Gastrocnemius medialis (tissue), 4 donors: ENCODE measurements at regions not wholly inside any gene's neighbourhood (a gene's known extent, or its start where the extent isn't known, plus 50 kb on each side); places are given as distances from the start of the nearest gene placed in this dataset.
"Not testable (repeated sequence)": the region's sequence is repeated elsewhere in the genome, so short reads cannot be mapped to it uniquely, and the experiment has no call there.

ENCODE experiments used
- ATAC-seq, 2 donors: fragments of 150-250 bp; one replicate each; pipeline ENCODE4 v1.9.1; 2016
- DNase-seq, 2 donors: peaks; one replicate each; pipeline ENCODE4 v3.0.0-alpha.2; 2019
- H3K27ac ChIP-seq, 4 donors: fragments of 200-600 bp; sonication (generic); 1 replicate in 1 of 4; 2 replicates in 3 of 4; pipeline ENCODE4 v1.5.1; 2016 to 2018; ENCODE audit warnings: mild to moderate bottlenecking in 2 of 4, moderate library complexity in 1 of 4
- H3K27me3 ChIP-seq, 3 donors: fragments of 200-600 bp; sonication (generic) in 2 of 3; 1 replicate in 1 of 3; 2 replicates in 2 of 3; pipeline versions ENCODE4 v1.5.1 to v1.6.0; 2016 to 2019; ENCODE audit warnings: mild to moderate bottlenecking in 1 of 3, moderate library complexity in 1 of 3
- H3K36me3 ChIP-seq, 2 donors: fragments of 200-600 bp; sonication (generic) in 1 of 2; one replicate each; pipeline ENCODE4 v1.5.1; 2017 to 2018
- H3K4me1 ChIP-seq, 2 donors: fragments of 200-600 bp; sonication (generic) in 1 of 2; one replicate each; pipeline ENCODE4 v1.5.1; 2016 to 2017; ENCODE audit warnings: mild to moderate bottlenecking in 2 of 2
- H3K4me3 ChIP-seq, 4 donors: fragments of 200-600 bp; sonication (generic) in 3 of 4; 1 replicate in 1 of 4; 2 replicates in 3 of 4; pipeline ENCODE4 v1.5.1; 2016 to 2019; ENCODE audit warnings: mild to moderate bottlenecking in 2 of 4
- H3K9me3 ChIP-seq, 3 donors: fragments of 200-600 bp; sonication (generic) in 2 of 3; 1 replicate in 1 of 3; 2 replicates in 2 of 3; pipeline ENCODE4 v1.5.1; 2016 to 2019
- POLR2A ChIP-seq, 2 donors: fragments of 450-650 bp; IDR thresholded peaks; one replicate each; pipeline ENCODE4 v1.6.1; 2017; ENCODE audit warnings: antibody characterized with exemption in 2 of 2, mild to moderate bottlenecking in 2 of 2, moderate library complexity in 2 of 2
- in situ Hi-C, 4 donors: fragments of 200-750 bp; cut with MboI; loops; one replicate each; pipeline versions ENCODE4 v1.15.0 to v1.8.0; 2017; ENCODE audit warnings: low sequenced_read_pairs in 4 of 4
- intact Hi-C: fragments of 100-400 bp; cut with DNase I; formaldehyde crosslinking; loops from one replicate; pipeline ENCODE4 v1.15.1; 2023; ENCODE audit warnings: low total_unique reads
- TF ChIP-seq, protein P1 (sequence below), 5 experiments: fragments of 450-650 bp in 3 of 5; fragments of 200-600 bp in 2 of 5; sonication (generic) in 2 of 5; IDR thresholded peaks in 4 of 5; conservative IDR thresholded peaks in 1 of 5; 1 replicate in 4 of 5; 2 replicates in 1 of 5; pipeline ENCODE4 v1.5.1; 2016 to 2019; ENCODE audit warnings: antibody characterized with exemption in 5 of 5, mild to moderate bottlenecking in 3 of 5, moderate library complexity in 3 of 5

DNA sequence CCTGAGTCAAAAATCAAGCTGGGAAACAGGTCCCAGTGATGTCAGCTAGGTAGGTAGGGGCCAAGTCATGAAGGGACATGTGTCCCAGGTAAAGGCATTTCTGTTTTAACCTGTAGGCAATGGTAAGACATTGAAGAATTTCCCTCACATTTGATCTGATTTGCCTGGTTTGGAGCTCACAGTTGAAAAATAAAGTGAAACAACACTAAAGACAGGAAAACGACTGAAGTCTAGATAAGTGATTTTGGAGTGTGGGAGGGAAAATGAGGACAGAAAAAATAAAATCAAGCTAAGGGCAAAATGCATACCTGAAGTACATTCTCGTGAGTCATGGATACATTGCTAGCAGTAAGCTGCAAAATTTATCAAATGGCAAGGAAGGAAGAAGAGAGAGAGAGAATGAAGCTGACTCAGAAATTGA, 169.9 kb downstream of the SKIDA1 start:
- H3K4me3 ChIP-seq, result no peak overlapping the region
- H3K27ac ChIP-seq, result no peak overlapping the region
- no peaks in the 10 kb centered on the region for H3K9me3 ChIP-seq
- H3K27me3 ChIP-seq, result no peaks in the 10 kb centered on the region
- intact Hi-C loops, result no loop called here
- H3K4me1 ChIP-seq, result no peaks in the 10 kb centered on the region
- in situ Hi-C loops, result no loop called here
- no peak for ATAC-seq
- no peaks in the 10 kb centered on the region for H3K36me3 ChIP-seq
- no peak for DNase-seq
- TF ChIP-seq, protein P1, sequence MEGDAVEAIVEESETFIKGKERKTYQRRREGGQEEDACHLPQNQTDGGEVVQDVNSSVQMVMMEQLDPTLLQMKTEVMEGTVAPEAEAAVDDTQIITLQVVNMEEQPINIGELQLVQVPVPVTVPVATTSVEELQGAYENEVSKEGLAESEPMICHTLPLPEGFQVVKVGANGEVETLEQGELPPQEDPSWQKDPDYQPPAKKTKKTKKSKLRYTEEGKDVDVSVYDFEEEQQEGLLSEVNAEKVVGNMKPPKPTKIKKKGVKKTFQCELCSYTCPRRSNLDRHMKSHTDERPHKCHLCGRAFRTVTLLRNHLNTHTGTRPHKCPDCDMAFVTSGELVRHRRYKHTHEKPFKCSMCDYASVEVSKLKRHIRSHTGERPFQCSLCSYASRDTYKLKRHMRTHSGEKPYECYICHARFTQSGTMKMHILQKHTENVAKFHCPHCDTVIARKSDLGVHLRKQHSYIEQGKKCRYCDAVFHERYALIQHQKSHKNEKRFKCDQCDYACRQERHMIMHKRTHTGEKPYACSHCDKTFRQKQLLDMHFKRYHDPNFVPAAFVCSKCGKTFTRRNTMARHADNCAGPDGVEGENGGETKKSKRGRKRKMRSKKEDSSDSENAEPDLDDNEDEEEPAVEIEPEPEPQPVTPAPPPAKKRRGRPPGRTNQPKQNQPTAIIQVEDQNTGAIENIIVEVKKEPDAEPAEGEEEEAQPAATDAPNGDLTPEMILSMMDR (IDR thresholded peaks at IDR 0.05 in 4 of 5, conservative IDR thresholded peaks at IDR 0.05 in 1 of 5), result no peak
- TF ChIP-seq POLR2A (IDR thresholded peaks at IDR 0.05), result no peak

DNA sequence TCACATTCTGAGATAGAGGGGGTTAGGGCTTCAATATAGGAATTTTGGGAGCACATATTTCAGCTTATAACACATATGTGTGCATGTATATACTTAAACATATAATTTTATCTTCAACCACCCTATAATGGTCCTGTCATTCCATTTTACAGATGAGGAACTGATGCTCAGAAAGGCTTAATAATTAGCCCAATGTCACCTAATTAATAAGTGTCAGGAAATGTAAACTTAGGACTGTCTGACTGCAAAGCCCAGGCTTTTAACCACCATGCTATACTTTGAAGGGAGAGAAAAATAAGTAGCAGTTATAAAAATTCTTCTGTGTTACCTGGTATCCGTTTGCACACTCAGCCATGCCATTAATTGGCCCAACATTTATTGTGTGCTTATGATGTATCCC, 172.6 kb downstream of the SKIDA1 start:
- ATAC-seq (no peak), DNase-seq (no peak)
- Histone ChIP-seq H3K4me1 (no peaks in the 10 kb centered on the region), H3K4me3 (no peak overlapping the region), H3K9me3 (no peaks in the 10 kb centered on the region), H3K27ac (no peak overlapping the region), H3K36me3 (no peaks in the 10 kb centered on the region), H3K27me3 (no peaks in the 10 kb centered on the region)
- TF ChIP-seq POLR2A (IDR thresholded peaks at IDR 0.05), result no peak
- TF ChIP-seq, protein P1 (IDR thresholded peaks at IDR 0.05 in 4 of 5, conservative IDR thresholded peaks at IDR 0.05 in 1 of 5), result no peak
- intact Hi-C loops, result no loop called here
- in situ Hi-C loops, result no loop called here

DNA sequence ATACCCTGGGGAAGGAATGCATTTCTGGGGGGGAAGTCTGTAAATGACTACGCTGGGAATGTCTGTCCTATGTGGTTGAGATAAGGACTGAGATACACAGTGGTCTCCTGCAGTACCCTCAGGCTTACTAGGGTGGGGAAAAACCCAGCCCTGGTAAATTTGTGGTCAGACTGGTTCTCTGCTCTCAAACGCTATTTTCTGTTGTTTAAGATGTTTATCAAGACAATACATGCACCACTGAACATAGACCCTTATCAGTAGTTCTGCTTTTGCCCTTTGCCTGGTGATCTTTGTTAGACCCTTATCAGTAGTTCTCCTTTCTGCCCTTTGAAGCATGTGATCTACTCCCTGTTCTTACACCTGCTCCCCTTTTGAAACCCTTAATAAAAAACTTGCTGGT, 173.9 kb downstream of the SKIDA1 start:
- H3K27ac ChIP-seq, H3K9me3 ChIP-seq, H3K27me3 ChIP-seq, DNase-seq, H3K4me3 ChIP-seq, H3K4me1 ChIP-seq, in situ Hi-C loops, H3K36me3 ChIP-seq, ATAC-seq, intact Hi-C loops: not testable (repeated sequence)

DNA sequence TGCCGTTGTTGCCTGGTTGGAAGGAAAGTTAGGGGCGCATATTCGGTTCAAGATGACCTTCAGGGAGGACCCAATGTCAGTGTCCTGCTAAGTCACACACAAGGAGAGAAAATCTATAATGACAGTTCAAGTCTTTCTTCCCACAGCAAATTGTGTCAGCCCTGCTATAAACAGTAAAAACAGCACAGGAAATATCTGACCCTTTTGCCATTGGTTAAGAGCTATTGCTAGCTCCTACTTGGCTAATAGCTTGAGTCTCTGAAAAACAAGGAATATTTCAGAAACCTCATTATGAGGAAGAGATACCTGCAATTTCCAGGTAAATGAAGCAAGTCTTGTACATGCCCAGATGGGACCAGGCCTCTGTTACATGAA, 175.6 kb downstream of the SKIDA1 start:
- Histone ChIP-seq H3K27me3 (no peaks in the 10 kb centered on the region), H3K4me3 (no peak overlapping the region), H3K9me3 (no peaks in the 10 kb centered on the region), H3K4me1 (no peaks in the 10 kb centered on the region), H3K36me3 (no peaks in the 10 kb centered on the region), H3K27ac (peak overlapping the region in 1 of 4 donors; percentile 21)
- no peak for DNase-seq
- intact Hi-C loops (no loop called here), in situ Hi-C loops (no loop called here)
- no peak for ATAC-seq
- TF ChIP-seq POLR2A (IDR thresholded peaks at IDR 0.05), result no peak
- TF ChIP-seq, protein P1 (IDR thresholded peaks at IDR 0.05 in 4 of 5, conservative IDR thresholded peaks at IDR 0.05 in 1 of 5), result no peak

DNA sequence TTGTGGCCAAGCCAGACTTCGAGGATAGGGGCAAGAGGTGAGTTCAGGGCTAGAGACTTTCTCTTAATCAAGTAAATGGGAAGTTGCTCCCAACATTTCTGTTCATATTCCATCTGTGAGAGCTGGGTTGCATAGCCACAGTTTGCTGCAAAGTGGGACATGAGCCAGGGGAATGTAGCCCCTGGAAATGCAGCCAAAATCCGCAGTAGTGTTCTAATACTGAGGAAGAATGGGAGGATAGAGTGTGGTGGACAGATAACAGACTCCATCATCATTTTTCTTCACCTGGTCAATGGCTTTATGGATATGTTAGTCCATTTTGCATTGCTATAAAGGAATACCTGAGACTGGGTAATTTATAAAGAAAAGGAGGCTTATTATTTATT, 177.7 kb downstream of the SKIDA1 start:
- Histone ChIP-seq H3K9me3 (no peaks in the 10 kb centered on the region), H3K36me3 (no peaks in the 10 kb centered on the region), H3K27me3 (no peaks in the 10 kb centered on the region), H3K4me1 (no peaks in the 10 kb centered on the region), H3K27ac (no peak overlapping the region), H3K4me3 (no peak overlapping the region)
- intact Hi-C loops (no loop called here), in situ Hi-C loops (no loop called here)
- ATAC-seq (no peak), DNase-seq (no peak)
- no peak for TF ChIP-seq POLR2A (IDR thresholded peaks at IDR 0.05)
- TF ChIP-seq, protein P1 (IDR thresholded peaks at IDR 0.05 in 4 of 5, conservative IDR thresholded peaks at IDR 0.05 in 1 of 5), result no peak
